Astrocyte of the cerebellum (primary cell): ENCODE measurements at regions not wholly inside any gene's neighbourhood (a gene's known extent, or its start where the extent isn't known, plus 50 kb on each side); places are given as distances from the start of the nearest gene placed in this dataset.

ENCODE experiments used
- DNase-seq: peaks from one replicate; pipeline ENCODE4 v3.0.0-alpha.2; 2011; ENCODE audit warnings: low read depth
- H3K4me3 ChIP-seq: 2 replicates; pipeline ENCODE4 v1.5.1; 2011; ENCODE audit warnings: mild to moderate bottlenecking, low read depth, low read length, moderate library complexity
- CTCF ChIP-seq: IDR thresholded peaks from 2 replicates; pipeline ENCODE4 v1.5.1; 2012; ENCODE audit warnings: low read length, low read depth, moderate library complexity, mild to moderate bottlenecking; ENCODE audit errors: missing control alignments
- in situ Hi-C: cut with HindIII; loops from 2 replicates; pipeline ENCODE4 v1.10.0; 2017; ENCODE audit warnings: low sequenced_read_pairs

- no peak for DNase-seq
- TF ChIP-seq CTCF = no peak
- in situ Hi-C loops = no loop called here
These were observed 454.1 kb upstream of the SGCG start for GRCh38 chr13:22726726-22727125.

GRCh38 chr13:22735011-22735995 lies 445.5 kb upstream of the SGCG start:
- no peak for TF ChIP-seq CTCF
- in situ Hi-C loops = no loop called here
- DNase-seq = no peak
- H3K4me3 ChIP-seq = no peak overlapping the region

More at GRCh38 chr13:22726726-22727125, 454.1 kb upstream of the SGCG start:
- H3K4me3 ChIP-seq = no peak overlapping the region

- in situ Hi-C loops = no loop called here
- no peak overlapping the region for H3K4me3 ChIP-seq
- TF ChIP-seq CTCF = no peak
- no peak for DNase-seq
These were observed 444.6 kb upstream of the SGCG start for GRCh38 chr13:22736084-22736767.

- TF ChIP-seq CTCF = no peak
- in situ Hi-C loops = no loop called here
- no peak overlapping the region for H3K4me3 ChIP-seq
- no peak for DNase-seq
These were observed 444.0 kb upstream of the SGCG start for GRCh38 chr13:22736768-22737092.

- no peak overlapping the region for H3K4me3 ChIP-seq
- TF ChIP-seq CTCF = no peak
- in situ Hi-C loops = no loop called here
- DNase-seq = no peak
These were observed 442.4 kb upstream of the SGCG start for GRCh38 chr13:22738357-22738756.

GRCh38 chr13:22740264-22740663 lies 440.5 kb upstream of the SGCG start:
- no peak for TF ChIP-seq CTCF
- DNase-seq = no peak
- H3K4me3 ChIP-seq = no peak overlapping the region
- in situ Hi-C loops = no loop called here
